ENCODE measurements at regions not wholly inside any gene's neighbourhood (a gene's known extent, or its start where the extent isn't known, plus 50 kb on each side); places are given as distances from the start of the nearest gene placed in this dataset.
A peak's percentile ranks its signal among the peaks of the same experiment; 100 is the strongest.

GRCh38 chrY:16715278-16715677 is 1164.7 kb downstream of the CDY2B start:
- Histone ChIP-seq H3K36me3 (no peaks in the 10 kb centered on the region), H3K4me3 (replicated peaks in 1 of 3) (no peak overlapping the region), H3K9me3 (no peaks in the 10 kb centered on the region), H3K27me3 (no peaks in the 10 kb centered on the region), H3K4me1 (no peaks in the 10 kb centered on the region), H3K27ac (no peak overlapping the region)
- DNase-seq = no peak
- intact Hi-C loops (cut with DNase I) = no loop called here
- no peak for TF ChIP-seq CTCF (IDR thresholded peaks at IDR 0.05)

DNA sequence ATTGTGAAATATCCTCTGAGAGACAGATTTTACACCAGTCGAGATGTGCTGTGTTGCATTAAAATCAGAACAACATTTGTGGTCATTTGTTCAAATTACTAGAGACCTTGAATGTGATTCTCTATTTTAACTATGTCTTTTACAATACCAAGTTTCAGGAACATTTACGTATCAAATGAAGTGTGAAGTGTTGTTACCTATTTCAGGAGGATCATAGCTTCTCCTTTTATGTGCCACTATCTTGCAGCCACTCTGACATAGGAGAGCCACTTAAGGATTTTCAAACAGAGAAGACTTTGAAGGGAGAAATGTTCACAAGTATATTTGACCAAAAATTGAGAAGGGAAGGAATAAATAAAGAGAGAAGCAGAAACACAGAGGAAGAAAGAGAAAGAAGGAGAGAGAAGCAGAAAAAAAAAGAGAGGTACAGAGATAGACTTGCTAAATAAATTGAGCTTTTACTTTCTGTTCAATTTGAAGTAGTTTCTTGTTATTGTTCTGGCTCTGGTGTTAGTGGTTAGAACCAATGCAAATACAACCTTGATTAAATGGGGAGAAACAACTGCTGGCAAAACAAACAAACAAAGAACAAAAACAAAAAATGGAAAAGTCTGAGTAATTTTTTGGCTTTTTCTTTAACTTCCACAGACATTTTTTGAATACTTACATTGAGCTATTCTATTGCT is 1206.8 kb downstream of the CDY2B start:
- Histone ChIP-seq H3K4me3 (replicated peaks in 1 of 3) (no peak overlapping the region), H3K4me1 (no peaks in the 10 kb centered on the region), H3K27me3 (no peaks in the 10 kb centered on the region), H3K27ac (no peak overlapping the region), H3K36me3 (no peaks in the 10 kb centered on the region), H3K9me3 (no peaks in the 10 kb centered on the region)
- TF ChIP-seq CTCF (IDR thresholded peaks at IDR 0.05) (no peak), POLR2A (IDR thresholded peaks at IDR 0.05) (no peak)
- no peak for DNase-seq
- 56 to 59% methylated on average over 2 of the region's 2 CpGs for WGBS, 2 donors
- intact Hi-C loops (cut with DNase I) = no loop called here

GRCh38 chrY:16668402-16668801 is 1211.6 kb downstream of the CDY2B start:
- H3K4me3 ChIP-seq (replicated peaks in 1 of 3) = no peak overlapping the region
- intact Hi-C loops (cut with DNase I) = no loop called here
- H3K36me3 ChIP-seq = no peaks in the 10 kb centered on the region
- 15 to 43% methylated on average over 1 of the region's 1 CpG for WGBS, 2 donors
- no peak overlapping the region for H3K27ac ChIP-seq
- DNase-seq = peak; percentile 44 to 54
- no peaks in the 10 kb centered on the region for H3K4me1 ChIP-seq
- TF ChIP-seq POLR2A (IDR thresholded peaks at IDR 0.05) = no peak
- no peak for TF ChIP-seq CTCF (IDR thresholded peaks at IDR 0.05)
- no peaks in the 10 kb centered on the region for H3K27me3 ChIP-seq
- no peaks in the 10 kb centered on the region for H3K9me3 ChIP-seq

DNA sequence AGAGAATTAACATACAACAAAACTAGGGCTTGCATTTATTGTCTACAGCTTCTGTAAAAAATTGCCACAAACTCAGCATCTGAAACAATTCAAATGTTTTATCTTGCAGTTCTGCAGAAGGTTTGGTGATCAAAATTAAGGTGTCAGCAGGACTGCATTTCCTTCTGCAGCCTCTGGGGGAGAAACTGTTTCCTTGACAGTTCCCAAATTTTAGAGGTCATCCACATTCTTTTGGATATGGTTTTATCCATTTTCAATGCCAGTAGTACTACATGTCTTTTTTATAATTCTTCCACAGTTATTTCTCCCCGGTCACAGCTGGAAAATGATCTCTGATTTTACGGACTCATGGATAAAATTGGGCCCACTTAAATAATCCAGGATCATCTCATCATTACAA is 1217.3 kb downstream of the CDY2B start:
- no peak overlapping the region for H3K4me3 ChIP-seq (replicated peaks in 1 of 3)
- H3K36me3 ChIP-seq = no peaks in the 10 kb centered on the region
- no peaks in the 10 kb centered on the region for H3K27me3 ChIP-seq
- 91 to 95% methylated on average over 2 of the region's 2 CpGs for WGBS, 2 donors
- H3K27ac ChIP-seq = no peak overlapping the region
- intact Hi-C loops (cut with DNase I) = no loop called here
- H3K9me3 ChIP-seq = no peaks in the 10 kb centered on the region
- DNase-seq = no peak
- no peak for TF ChIP-seq CTCF (IDR thresholded peaks at IDR 0.05)
- TF ChIP-seq POLR2A (IDR thresholded peaks at IDR 0.05) = no peak
- no peaks in the 10 kb centered on the region for H3K4me1 ChIP-seq

- H3K36me3 ChIP-seq = no peaks in the 10 kb centered on the region
- H3K27me3 ChIP-seq = no peaks in the 10 kb centered on the region
- no peak for DNase-seq
- intact Hi-C loops (cut with DNase I) = no loop called here
- H3K9me3 ChIP-seq = no peaks in the 10 kb centered on the region
- WGBS, 2 donors = 89 to 92% methylated on average over 5 of the region's 5 CpGs
- no peak for TF ChIP-seq CTCF (IDR thresholded peaks at IDR 0.05)
- no peak for TF ChIP-seq POLR2A (IDR thresholded peaks at IDR 0.05)
- H3K27ac ChIP-seq = no peak overlapping the region
- no peak overlapping the region for H3K4me3 ChIP-seq (replicated peaks in 1 of 3)
- H3K4me1 ChIP-seq = no peaks in the 10 kb centered on the region
These were observed 1220.7 kb downstream of the CDY2B start for GRCh38 chrY:16659340-16659739.
